CD4-positive, alpha-beta T cell (primary cell): ENCODE measurements at regions not wholly inside any gene's neighbourhood (a gene's known extent, or its start where the extent isn't known, plus 50 kb on each side); places are given as distances from the start of the nearest gene placed in this dataset.

Experiments
- ATAC-seq: fragments of 200-7000 bp; cut with Tn5 transposase; one replicate; pipeline ENCODE4 v1.10.0; 2022; ENCODE audit warnings: mild to moderate bottlenecking; ENCODE audit not compliant: poor library complexity
- CTCF ChIA-PET: fragments of 350-600 bp; sonication (Branson Sonifier 250); formaldehyde crosslinking; loops from one replicate; lab custom pipeline; 2021; ENCODE audit warnings: antibody characterized with exemption, inconsistent platforms; lab: Charles Lee
- POLR2A ChIA-PET: fragments of 350-600 bp; sonication (Branson Sonifier 250); formaldehyde crosslinking; loops from one replicate; lab custom pipeline; 2021; ENCODE audit warnings: antibody characterized with exemption, inconsistent platforms; lab: Charles Lee
- DNase-seq, 14 experiments: peaks; one replicate each; pipeline ENCODE4 v3.0.0-alpha.2; 2013 to 2020; ENCODE audit warnings: mixed read lengths in 2 of 14
- H3K27ac ChIP-seq, 2 donors: one replicate each; pipeline versions ENCODE4 v1.5.1 to v1.7.0; 2013; ENCODE audit warnings: low read length in 2 of 2, low read depth in 1 of 2, mild to moderate bottlenecking in 1 of 2
- H3K27me3 ChIP-seq, 2 experiments: 1 replicate in 1 of 2; 2 replicates in 1 of 2; pipeline versions ENCODE4 v1.6.1 to v1.7.0; 2013; ENCODE audit warnings: low read length in 2 of 2, control low read depth in 1 of 2, mild to moderate bottlenecking in 1 of 2, moderate library complexity in 1 of 2; ENCODE audit not compliant: insufficient read depth in 2 of 2, control insufficient read depth in 1 of 2
- H3K36me3 ChIP-seq: one replicate; pipeline ENCODE4 v1.6.1; 2013; ENCODE audit warnings: low read length, control low read depth; ENCODE audit not compliant: insufficient read depth
- H3K4me1 ChIP-seq: one replicate; pipeline ENCODE4 v1.6.1; 2013; ENCODE audit warnings: low read length, control low read depth; ENCODE audit not compliant: insufficient read depth
- H3K4me3 ChIP-seq: one replicate; pipeline ENCODE4 v1.5.1; 2013; ENCODE audit warnings: mild to moderate bottlenecking, low read length, moderate library complexity
- H3K9me3 ChIP-seq, 2 experiments: 1 replicate in 1 of 2; 2 replicates in 1 of 2; pipeline versions ENCODE4 v1.6.1 to v1.7.0; 2013; ENCODE audit warnings: low read length in 2 of 2, mild to moderate bottlenecking in 2 of 2, control low read depth in 1 of 2, moderate library complexity in 1 of 2; ENCODE audit not compliant: control insufficient read depth in 1 of 2, insufficient read depth in 1 of 2
- H3K27ac Mint-ChIP-seq: one replicate; pipeline ENCODE4 v1.8.0; 2020; ENCODE audit warnings: mixed read lengths
- H3K27me3 Mint-ChIP-seq: one replicate; pipeline ENCODE4 v1.8.0; 2021; ENCODE audit warnings: mixed read lengths
- H3K36me3 Mint-ChIP-seq: one replicate; pipeline ENCODE4 v1.8.0; 2021; ENCODE audit warnings: low read depth, mixed read lengths
- H3K4me1 Mint-ChIP-seq: one replicate; pipeline ENCODE4 v1.8.0; 2021; ENCODE audit warnings: low read depth, mixed read lengths
- H3K4me3 Mint-ChIP-seq: one replicate; pipeline ENCODE4 v1.8.0; 2020; ENCODE audit warnings: mild to moderate bottlenecking, mixed read lengths
- H3K9me3 Mint-ChIP-seq: one replicate; pipeline ENCODE4 v1.8.0; 2020; ENCODE audit warnings: mixed read lengths
- intact Hi-C, 2 experiments: fragments of 100-400 bp; cut with DNase I in 1 of 2; cut with micrococcal nuclease in 1 of 2; formaldehyde crosslinking; loops; one replicate each; pipeline versions ENCODE4 v1.15.1 to v1.9.0; 2023 to 2025; cut with DNase I, micrococcal nuclease
- TF ChIP-seq, protein P1 (sequence below): fragments of 200-600 bp; IDR thresholded peaks from one replicate; pipeline ENCODE4 v1.8.0; 2022; ENCODE audit warnings: antibody characterized with exemption, mild to moderate bottlenecking

DNA sequence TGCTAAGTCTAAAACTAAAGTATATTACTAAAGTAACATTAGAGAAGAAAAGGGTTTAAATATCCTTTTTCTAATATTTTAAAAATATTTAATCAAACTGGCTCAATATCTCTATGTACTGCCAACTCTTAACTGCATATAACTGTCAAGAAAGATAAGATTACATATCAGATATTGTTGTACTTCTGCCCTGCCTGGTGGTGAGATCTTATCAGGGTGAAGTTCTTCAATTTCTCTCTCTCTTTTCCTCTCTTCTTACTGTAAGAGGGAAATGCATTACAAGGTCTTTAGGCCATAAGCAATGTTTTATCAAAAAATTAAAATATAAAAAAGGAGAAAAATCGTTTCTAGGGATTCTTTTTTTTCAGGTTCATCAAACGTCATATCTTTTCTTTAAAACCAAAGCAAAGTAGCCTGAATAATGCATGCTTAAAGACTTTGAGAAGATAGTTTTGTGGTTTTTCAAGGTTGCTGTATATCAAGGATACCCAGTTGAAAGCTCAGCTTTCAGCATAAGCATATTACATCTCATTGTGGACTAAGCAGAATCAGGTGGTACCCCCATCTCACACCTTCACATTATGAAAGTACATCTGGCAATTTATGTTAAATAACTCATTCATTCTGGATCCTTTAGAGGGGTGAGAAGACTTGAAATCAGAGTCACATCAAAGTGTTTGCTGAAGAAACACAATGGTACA, 1625.7 kb upstream of the SLC10A2 start:
- CTCF ChIA-PET = no interaction called here
- Histone ChIP-seq H3K27me3 (no peaks in the 10 kb centered on the region), H3K4me3 (no peak overlapping the region), H3K9me3 (peaks cover 0 to 4% of the 10 kb centered on the region in 2 experiments), H3K4me1 (no peaks in the 10 kb centered on the region), H3K27ac (no peak overlapping the region), H3K36me3 (no peaks in the 10 kb centered on the region)
- Mint-ChIP-seq H3K27me3 (peaks cover 4% of the 10 kb centered on the region), H3K4me1 (no peaks in the 10 kb centered on the region), H3K4me3 (no peak overlapping the region), H3K9me3 (no peaks in the 10 kb centered on the region), H3K36me3 (no peaks in the 10 kb centered on the region), H3K27ac (no peak overlapping the region)
- DNase-seq (no peak), ATAC-seq (no peak)
- POLR2A ChIA-PET = no interaction called here
- TF ChIP-seq, protein P1, sequence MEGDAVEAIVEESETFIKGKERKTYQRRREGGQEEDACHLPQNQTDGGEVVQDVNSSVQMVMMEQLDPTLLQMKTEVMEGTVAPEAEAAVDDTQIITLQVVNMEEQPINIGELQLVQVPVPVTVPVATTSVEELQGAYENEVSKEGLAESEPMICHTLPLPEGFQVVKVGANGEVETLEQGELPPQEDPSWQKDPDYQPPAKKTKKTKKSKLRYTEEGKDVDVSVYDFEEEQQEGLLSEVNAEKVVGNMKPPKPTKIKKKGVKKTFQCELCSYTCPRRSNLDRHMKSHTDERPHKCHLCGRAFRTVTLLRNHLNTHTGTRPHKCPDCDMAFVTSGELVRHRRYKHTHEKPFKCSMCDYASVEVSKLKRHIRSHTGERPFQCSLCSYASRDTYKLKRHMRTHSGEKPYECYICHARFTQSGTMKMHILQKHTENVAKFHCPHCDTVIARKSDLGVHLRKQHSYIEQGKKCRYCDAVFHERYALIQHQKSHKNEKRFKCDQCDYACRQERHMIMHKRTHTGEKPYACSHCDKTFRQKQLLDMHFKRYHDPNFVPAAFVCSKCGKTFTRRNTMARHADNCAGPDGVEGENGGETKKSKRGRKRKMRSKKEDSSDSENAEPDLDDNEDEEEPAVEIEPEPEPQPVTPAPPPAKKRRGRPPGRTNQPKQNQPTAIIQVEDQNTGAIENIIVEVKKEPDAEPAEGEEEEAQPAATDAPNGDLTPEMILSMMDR = no peak
- intact Hi-C loops = no loop called here

GRCh38 chr13:104686484-104686883, 1620.3 kb upstream of the SLC10A2 start:
- DNase-seq = no peak
- Histone ChIP-seq H3K4me3 (no peak overlapping the region), H3K27me3 (no peaks in the 10 kb centered on the region), H3K27ac (no peak overlapping the region), H3K9me3 (no peaks in the 10 kb centered on the region), H3K36me3 (no peaks in the 10 kb centered on the region), H3K4me1 (no peaks in the 10 kb centered on the region)
- no peak overlapping the region for H3K27ac Mint-ChIP-seq
- no peak overlapping the region for H3K4me3 Mint-ChIP-seq
- H3K4me1 Mint-ChIP-seq = no peaks in the 10 kb centered on the region
- TF ChIP-seq, protein P1 = no peak
- ChIA-PET POLR2A (no interaction called here), CTCF (no interaction called here)
- intact Hi-C loops = no loop called here
- no peak for ATAC-seq
- H3K9me3 Mint-ChIP-seq = no peaks in the 10 kb centered on the region
- H3K36me3 Mint-ChIP-seq = no peaks in the 10 kb centered on the region
- no peaks in the 10 kb centered on the region for H3K27me3 Mint-ChIP-seq

DNA sequence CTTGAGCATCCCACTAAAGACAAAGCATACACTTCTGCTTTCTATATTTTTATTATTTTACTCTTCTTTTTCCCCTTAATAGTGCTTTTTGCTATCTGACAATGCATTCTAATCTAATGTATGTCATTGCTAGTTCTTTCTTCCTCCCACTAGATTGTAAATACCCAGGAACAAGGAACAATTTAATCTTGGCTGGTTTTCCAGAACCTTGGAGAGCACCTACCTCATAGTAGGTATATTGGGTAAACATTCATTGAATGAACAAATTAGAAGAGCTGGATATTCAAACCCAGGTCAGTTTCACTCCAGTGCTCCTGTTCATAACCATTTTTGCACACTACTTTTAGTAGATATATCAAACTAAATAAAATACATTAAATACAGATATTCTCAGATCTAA, 1617.6 kb upstream of the SLC10A2 start:
- Histone ChIP-seq H3K36me3 (no peaks in the 10 kb centered on the region), H3K27me3 (no peaks in the 10 kb centered on the region), H3K4me1 (no peaks in the 10 kb centered on the region), H3K27ac (no peak overlapping the region), H3K9me3 (no peaks in the 10 kb centered on the region), H3K4me3 (no peak overlapping the region)
- Mint-ChIP-seq H3K9me3 (no peaks in the 10 kb centered on the region), H3K27me3 (no peaks in the 10 kb centered on the region), H3K4me1 (no peaks in the 10 kb centered on the region), H3K36me3 (no peaks in the 10 kb centered on the region), H3K4me3 (no peak overlapping the region), H3K27ac (no peak overlapping the region)
- POLR2A ChIA-PET = no interaction called here
- TF ChIP-seq, protein P1 = no peak
- intact Hi-C loops = no loop called here
- CTCF ChIA-PET = no interaction called here
- ATAC-seq (no peak), DNase-seq (no peak)
